ENCODE measurements at regions not wholly inside any gene's neighbourhood (a gene's known extent, or its start where the extent isn't known, plus 50 kb on each side); places are given as distances from the start of the nearest gene placed in this dataset.

- no peak for DNase-seq (ENCODE audit: low spot score)
Observed at GRCh38 chr15:69530991-69531664, 78.5 kb downstream of the RPLP1 start.

- no peak for DNase-seq (ENCODE audit: low spot score)
Observed at GRCh38 chr15:69531665-69532027, 79.0 kb downstream of the RPLP1 start.

GRCh38 chr15:69532066-69532465 is 79.4 kb downstream of the RPLP1 start:
- no peak for DNase-seq (ENCODE audit: low spot score)

GRCh38 chr15:69532856-69533255 is 80.2 kb downstream of the RPLP1 start:
- DNase-seq (ENCODE audit: low spot score): no peak

- DNase-seq (ENCODE audit: low spot score): no peak
Observed at GRCh38 chr15:69533522-69533921, 80.9 kb downstream of the RPLP1 start.

- no peak for DNase-seq (ENCODE audit: low spot score)
Observed at GRCh38 chr15:69535101-69535638, 82.6 kb downstream of the RPLP1 start.

GRCh38 chr15:69535998-69536397 is 83.4 kb downstream of the RPLP1 start:
- DNase-seq (ENCODE audit: low spot score): no peak

- DNase-seq (ENCODE audit: low spot score): no peak
Observed at GRCh38 chr15:69536726-69537512, 84.3 kb downstream of the RPLP1 start.

- no peak for DNase-seq (ENCODE audit: low spot score)
Observed at GRCh38 chr15:69537901-69538300, 85.3 kb downstream of the RPLP1 start.

- no peak for DNase-seq (ENCODE audit: low spot score)
Observed at GRCh38 chr15:69538379-69538778, 85.8 kb downstream of the RPLP1 start.

- no peak for DNase-seq (ENCODE audit: low spot score)
Observed at GRCh38 chr15:69539345-69539744, 86.7 kb downstream of the RPLP1 start.

GRCh38 chr15:69540622-69541021 is 88.0 kb downstream of the RPLP1 start:
- DNase-seq (ENCODE audit: low spot score): no peak

- DNase-seq (ENCODE audit: low spot score): no peak
Observed at GRCh38 chr15:69542028-69542427, 89.4 kb downstream of the RPLP1 start.

GRCh38 chr15:69543681-69544364 is 91.2 kb downstream of the RPLP1 start:
- no peak for DNase-seq (ENCODE audit: low spot score)

- no peak for DNase-seq (ENCODE audit: low spot score)
Observed at GRCh38 chr15:69544365-69545113, 91.9 kb downstream of the RPLP1 start.

GRCh38 chr15:69546182-69546581 is 93.6 kb downstream of the RPLP1 start:
- no peak for DNase-seq (ENCODE audit: low spot score)

GRCh38 chr15:69548395-69549180 is 96.0 kb downstream of the RPLP1 start:
- no peak for DNase-seq (ENCODE audit: low spot score)

GRCh38 chr15:69551391-69552056 is 98.9 kb downstream of the RPLP1 start:
- DNase-seq (ENCODE audit: low spot score): no peak

- DNase-seq (ENCODE audit: low spot score): no peak
Observed at GRCh38 chr15:69552057-69552815, 99.6 kb downstream of the RPLP1 start.

GRCh38 chr15:69553686-69554085 is 101.1 kb downstream of the RPLP1 start:
- DNase-seq (ENCODE audit: low spot score): no peak
